ENCODE measurements at regions not wholly inside any gene's neighbourhood (a gene's known extent, or its start where the extent isn't known, plus 50 kb on each side); places are given as distances from the start of the nearest gene placed in this dataset.

DNA sequence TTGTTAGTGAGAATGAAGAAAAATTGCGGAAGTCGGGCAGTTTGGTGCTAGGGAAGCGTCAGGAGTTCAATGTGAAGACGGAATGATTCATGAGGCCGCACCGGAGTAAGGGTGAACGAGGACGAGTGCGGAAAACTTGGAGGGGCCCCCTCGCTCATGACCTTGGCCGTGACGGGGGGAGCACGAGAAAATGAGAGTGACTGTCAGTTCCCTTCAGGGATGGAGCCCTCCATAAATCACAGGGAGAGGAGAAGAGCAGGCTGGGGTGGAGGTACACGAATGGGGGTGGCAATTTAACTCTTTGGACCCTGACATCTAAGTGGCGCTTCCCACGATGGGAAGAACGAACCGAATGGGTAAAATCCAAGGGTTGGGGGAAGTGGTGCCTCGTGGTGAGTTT lies 486.4 kb downstream of the TSHZ3 start:
- CTCF ChIA-PET: no interaction called here
- DNase-seq (ENCODE audit: low spot score): no peak
- no peak for ATAC-seq

DNA sequence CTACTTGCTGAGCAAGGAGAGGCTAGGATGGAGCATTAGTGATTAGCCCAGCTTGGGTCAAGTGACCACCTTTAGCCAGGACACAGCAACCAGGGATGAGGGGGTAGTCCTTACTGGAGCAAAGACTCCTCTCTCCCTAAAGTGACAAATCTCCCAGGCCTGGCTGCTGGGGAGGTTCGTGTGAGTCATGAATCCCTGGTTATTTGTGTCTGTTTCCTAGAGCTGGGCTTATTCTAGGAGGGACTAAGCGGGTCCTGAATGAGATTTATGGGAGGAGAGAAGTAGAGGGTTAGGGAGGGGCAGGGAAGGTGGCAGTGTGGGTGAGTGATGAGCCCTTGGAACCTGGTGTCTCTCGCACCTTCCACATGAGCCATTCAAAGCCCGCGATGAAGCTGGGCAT lies 487.3 kb downstream of the TSHZ3 start:
- no peak for ATAC-seq

More for the DNA sequence above, 486.4 kb downstream of the TSHZ3 start:
- no peak overlapping the region; the same call in 1 of the 2 replicates for H3K27ac Mint-ChIP-seq
- no peak overlapping the region for H3K4me3 Mint-ChIP-seq
- H3K4me1 Mint-ChIP-seq: peaks cover 6% of the 10 kb centered on the region
- no peaks in the 10 kb centered on the region; the same call in 1 of the 2 replicates for H3K27me3 Mint-ChIP-seq (ENCODE audit: low read depth)
- TF ChIP-seq ELF4 (CRISPR knock-in tag; IDR thresholded peaks at IDR 0.05; ENCODE audit: low read depth) (no peak), TEAD1 (CRISPR knock-in tag; IDR thresholded peaks at IDR 0.05) (no peak), NR3C1 (CRISPR knock-in tag; conservative IDR thresholded peaks at IDR 0.05; ENCODE audit: low read depth) (no peak), ZNF671 (CRISPR knock-in tag; IDR thresholded peaks at IDR 0.05) (no peak), CREM (CRISPR knock-in tag; IDR thresholded peaks at IDR 0.05) (no peak), JAZF1 (CRISPR knock-in tag; IDR thresholded peaks at IDR 0.05) (no peak), NR1H2 (CRISPR knock-in tag; IDR thresholded peaks at IDR 0.05) (no peak)
- TF ChIP-seq, protein P1, sequence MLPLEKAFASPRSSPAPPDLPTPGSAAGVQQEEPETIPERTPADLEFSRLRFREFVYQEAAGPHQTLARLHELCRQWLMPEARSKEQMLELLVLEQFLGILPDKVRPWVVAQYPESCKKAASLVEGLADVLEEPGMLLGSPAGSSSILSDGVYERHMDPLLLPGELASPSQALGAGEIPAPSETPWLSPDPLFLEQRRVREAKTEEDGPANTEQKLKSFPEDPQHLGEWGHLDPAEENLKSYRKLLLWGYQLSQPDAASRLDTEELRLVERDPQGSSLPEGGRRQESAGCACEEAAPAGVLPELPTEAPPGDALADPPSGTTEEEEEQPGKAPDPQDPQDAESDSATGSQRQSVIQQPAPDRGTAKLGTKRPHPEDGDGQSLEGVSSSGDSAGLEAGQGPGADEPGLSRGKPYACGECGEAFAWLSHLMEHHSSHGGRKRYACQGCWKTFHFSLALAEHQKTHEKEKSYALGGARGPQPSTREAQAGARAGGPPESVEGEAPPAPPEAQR (CRISPR knock-in tag; IDR thresholded peaks at IDR 0.05): no peak
- TF ChIP-seq, protein P2, sequence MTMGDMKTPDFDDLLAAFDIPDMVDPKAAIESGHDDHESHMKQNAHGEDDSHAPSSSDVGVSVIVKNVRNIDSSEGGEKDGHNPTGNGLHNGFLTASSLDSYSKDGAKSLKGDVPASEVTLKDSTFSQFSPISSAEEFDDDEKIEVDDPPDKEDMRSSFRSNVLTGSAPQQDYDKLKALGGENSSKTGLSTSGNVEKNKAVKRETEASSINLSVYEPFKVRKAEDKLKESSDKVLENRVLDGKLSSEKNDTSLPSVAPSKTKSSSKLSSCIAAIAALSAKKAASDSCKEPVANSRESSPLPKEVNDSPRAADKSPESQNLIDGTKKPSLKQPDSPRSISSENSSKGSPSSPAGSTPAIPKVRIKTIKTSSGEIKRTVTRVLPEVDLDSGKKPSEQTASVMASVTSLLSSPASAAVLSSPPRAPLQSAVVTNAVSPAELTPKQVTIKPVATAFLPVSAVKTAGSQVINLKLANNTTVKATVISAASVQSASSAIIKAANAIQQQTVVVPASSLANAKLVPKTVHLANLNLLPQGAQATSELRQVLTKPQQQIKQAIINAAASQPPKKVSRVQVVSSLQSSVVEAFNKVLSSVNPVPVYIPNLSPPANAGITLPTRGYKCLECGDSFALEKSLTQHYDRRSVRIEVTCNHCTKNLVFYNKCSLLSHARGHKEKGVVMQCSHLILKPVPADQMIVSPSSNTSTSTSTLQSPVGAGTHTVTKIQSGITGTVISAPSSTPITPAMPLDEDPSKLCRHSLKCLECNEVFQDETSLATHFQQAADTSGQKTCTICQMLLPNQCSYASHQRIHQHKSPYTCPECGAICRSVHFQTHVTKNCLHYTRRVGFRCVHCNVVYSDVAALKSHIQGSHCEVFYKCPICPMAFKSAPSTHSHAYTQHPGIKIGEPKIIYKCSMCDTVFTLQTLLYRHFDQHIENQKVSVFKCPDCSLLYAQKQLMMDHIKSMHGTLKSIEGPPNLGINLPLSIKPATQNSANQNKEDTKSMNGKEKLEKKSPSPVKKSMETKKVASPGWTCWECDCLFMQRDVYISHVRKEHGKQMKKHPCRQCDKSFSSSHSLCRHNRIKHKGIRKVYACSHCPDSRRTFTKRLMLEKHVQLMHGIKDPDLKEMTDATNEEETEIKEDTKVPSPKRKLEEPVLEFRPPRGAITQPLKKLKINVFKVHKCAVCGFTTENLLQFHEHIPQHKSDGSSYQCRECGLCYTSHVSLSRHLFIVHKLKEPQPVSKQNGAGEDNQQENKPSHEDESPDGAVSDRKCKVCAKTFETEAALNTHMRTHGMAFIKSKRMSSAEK (CRISPR knock-in tag; IDR thresholded peaks at IDR 0.05; ENCODE audit: borderline replicate concordance): no peak
- TF ChIP-seq, protein P3, sequence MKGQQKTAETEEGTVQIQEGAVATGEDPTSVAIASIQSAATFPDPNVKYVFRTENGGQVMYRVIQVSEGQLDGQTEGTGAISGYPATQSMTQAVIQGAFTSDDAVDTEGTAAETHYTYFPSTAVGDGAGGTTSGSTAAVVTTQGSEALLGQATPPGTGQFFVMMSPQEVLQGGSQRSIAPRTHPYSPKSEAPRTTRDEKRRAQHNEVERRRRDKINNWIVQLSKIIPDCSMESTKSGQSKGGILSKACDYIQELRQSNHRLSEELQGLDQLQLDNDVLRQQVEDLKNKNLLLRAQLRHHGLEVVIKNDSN (CRISPR knock-in tag; IDR thresholded peaks at IDR 0.05): no peak
- peaks cover 31% of the 10 kb centered on the region for H3K9me3 Mint-ChIP-seq
- POLR2A ChIA-PET: no interaction called here
- H3K36me3 Mint-ChIP-seq: peaks cover 9% of the 10 kb centered on the region

DNA sequence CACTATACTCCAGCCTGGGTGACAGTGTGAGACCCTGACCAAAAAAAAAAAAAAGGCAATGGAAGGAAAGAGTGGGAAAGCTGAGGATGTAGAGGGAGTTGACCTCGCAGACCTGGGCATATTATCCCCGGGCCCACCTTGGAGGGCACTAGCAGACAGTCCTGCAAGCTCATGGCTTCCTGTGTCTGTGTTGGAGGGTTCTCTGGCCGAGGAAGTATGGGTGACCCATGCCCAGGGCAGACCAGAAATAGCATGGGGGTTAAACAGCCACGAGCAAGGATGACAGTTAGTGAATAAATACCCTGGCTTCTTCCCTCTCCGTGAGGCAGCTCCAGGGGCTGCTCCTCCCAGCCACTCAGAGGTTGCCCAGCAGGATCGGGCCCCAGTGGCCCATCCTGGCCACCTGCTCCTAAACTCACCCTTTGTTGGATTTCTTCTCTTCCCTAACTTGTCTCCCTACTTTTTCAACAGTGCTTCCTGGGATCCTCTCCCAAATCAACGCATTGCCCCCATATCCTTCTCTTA lies 485.8 kb downstream of the ZNF536 start:
- CTCF ChIA-PET: interaction anchor here (0.7 to 1.3 kb wide), 4 partner anchors 25 to 73 kb away, joined by 3 to 5 read pairs (median 3); no protein-coding TSS in a partner anchor
- DNase-seq (ENCODE audit: low spot score): no peak
- Mint-ChIP-seq H3K27me3 (ENCODE audit: low read depth) (no peaks in the 10 kb centered on the region), H3K9me3 (peaks cover 8% of the 10 kb centered on the region), H3K36me3 (no peaks in the 10 kb centered on the region), H3K4me1 (peaks cover 9% of the 10 kb centered on the region), H3K27ac (no peak overlapping the region), H3K4me3 (no peak overlapping the region)
- TF ChIP-seq, protein P4, sequence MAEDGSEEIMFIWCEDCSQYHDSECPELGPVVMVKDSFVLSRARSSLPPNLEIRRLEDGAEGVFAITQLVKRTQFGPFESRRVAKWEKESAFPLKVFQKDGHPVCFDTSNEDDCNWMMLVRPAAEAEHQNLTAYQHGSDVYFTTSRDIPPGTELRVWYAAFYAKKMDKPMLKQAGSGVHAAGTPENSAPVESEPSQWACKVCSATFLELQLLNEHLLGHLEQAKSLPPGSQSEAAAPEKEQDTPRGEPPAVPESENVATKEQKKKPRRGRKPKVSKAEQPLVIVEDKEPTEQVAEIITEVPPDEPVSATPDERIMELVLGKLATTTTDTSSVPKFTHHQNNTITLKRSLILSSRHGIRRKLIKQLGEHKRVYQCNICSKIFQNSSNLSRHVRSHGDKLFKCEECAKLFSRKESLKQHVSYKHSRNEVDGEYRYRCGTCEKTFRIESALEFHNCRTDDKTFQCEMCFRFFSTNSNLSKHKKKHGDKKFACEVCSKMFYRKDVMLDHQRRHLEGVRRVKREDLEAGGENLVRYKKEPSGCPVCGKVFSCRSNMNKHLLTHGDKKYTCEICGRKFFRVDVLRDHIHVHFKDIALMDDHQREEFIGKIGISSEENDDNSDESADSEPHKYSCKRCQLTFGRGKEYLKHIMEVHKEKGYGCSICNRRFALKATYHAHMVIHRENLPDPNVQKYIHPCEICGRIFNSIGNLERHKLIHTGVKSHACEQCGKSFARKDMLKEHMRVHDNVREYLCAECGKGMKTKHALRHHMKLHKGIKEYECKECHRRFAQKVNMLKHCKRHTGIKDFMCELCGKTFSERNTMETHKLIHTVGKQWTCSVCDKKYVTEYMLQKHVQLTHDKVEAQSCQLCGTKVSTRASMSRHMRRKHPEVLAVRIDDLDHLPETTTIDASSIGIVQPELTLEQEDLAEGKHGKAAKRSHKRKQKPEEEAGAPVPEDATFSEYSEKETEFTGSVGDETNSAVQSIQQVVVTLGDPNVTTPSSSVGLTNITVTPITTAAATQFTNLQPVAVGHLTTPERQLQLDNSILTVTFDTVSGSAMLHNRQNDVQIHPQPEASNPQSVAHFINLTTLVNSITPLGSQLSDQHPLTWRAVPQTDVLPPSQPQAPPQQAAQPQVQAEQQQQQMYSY (CRISPR knock-in tag; IDR thresholded peaks at IDR 0.05): no peak
- no peak for TF ChIP-seq SMAD4 (CRISPR knock-in tag; IDR thresholded peaks at IDR 0.05)
- no peak for TF ChIP-seq NR1H2 (CRISPR knock-in tag; IDR thresholded peaks at IDR 0.05)
- TF ChIP-seq, protein P5, sequence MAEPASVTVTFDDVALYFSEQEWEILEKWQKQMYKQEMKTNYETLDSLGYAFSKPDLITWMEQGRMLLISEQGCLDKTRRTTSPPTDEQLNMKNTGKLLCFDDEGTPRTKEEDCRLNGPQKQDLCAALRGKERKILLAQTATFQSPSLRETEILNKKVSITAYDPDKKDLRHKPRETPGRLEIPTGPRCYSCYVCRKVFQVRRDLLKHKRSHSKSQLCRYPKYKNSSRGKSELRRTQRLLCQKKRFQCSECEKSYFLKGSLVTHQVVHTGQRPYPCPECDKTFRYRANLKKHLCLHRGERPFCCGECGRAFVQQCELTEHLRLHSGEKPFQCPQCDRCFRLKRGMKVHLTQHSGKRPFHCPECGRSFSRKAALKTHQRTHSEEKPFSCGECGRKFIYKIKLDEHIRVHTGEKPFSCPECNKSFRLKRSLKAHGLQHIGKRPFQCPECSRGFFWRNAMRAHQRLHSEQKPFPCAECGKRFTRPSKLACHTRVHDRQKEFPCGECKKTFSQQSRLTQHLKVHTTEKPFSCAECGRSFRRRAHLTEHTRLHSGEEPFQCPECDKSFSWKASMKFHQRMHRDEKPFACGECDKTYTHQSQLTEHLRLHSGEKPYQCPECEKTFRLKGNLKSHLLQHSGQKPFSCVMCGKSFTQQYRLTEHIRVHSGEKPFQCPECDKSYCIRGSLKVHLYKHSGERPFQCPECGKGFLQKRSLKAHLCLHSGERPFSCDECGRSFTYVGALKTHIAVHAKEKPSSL (CRISPR knock-in tag; conservative IDR thresholded peaks at IDR 0.05): no peak
- no peak for TF ChIP-seq ZNF138 (CRISPR knock-in tag; conservative IDR thresholded peaks at IDR 0.05)
- TF ChIP-seq, protein P6, sequence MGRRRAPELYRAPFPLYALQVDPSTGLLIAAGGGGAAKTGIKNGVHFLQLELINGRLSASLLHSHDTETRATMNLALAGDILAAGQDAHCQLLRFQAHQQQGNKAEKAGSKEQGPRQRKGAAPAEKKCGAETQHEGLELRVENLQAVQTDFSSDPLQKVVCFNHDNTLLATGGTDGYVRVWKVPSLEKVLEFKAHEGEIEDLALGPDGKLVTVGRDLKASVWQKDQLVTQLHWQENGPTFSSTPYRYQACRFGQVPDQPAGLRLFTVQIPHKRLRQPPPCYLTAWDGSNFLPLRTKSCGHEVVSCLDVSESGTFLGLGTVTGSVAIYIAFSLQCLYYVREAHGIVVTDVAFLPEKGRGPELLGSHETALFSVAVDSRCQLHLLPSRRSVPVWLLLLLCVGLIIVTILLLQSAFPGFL (CRISPR knock-in tag; IDR thresholded peaks at IDR 0.05; ENCODE audit: borderline replicate concordance): no peak
- POLR2A ChIA-PET: interaction anchor here (0.7 kb wide), 1 partner anchor 1221 kb away, joined by 6 read pairs; no protein-coding TSS in a partner anchor
- no peak for ATAC-seq

More for the DNA sequence above, 487.3 kb downstream of the TSHZ3 start:
- H3K27me3 Mint-ChIP-seq (ENCODE audit: low read depth): no peaks in the 10 kb centered on the region
- CTCF ChIA-PET: interaction anchor here (1.5 kb wide), 1 partner anchor 192 kb away, joined by 3 read pairs; no protein-coding TSS in a partner anchor
- peaks cover under 1% of the 10 kb centered on the region; the same call in 1 of the 2 replicates for H3K36me3 Mint-ChIP-seq
- DNase-seq (ENCODE audit: low spot score): no peak
- POLR2A ChIA-PET: no interaction called here
- H3K4me3 Mint-ChIP-seq: no peak overlapping the region
- no peak overlapping the region for H3K27ac Mint-ChIP-seq
- H3K9me3 Mint-ChIP-seq: peaks cover 21% of the 10 kb centered on the region
- no peak for TF ChIP-seq ZNF121 (CRISPR knock-in tag; IDR thresholded peaks at IDR 0.05)
- TF ChIP-seq, protein P7, sequence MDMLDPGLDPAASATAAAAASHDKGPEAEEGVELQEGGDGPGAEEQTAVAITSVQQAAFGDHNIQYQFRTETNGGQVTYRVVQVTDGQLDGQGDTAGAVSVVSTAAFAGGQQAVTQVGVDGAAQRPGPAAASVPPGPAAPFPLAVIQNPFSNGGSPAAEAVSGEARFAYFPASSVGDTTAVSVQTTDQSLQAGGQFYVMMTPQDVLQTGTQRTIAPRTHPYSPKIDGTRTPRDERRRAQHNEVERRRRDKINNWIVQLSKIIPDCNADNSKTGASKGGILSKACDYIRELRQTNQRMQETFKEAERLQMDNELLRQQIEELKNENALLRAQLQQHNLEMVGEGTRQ (CRISPR knock-in tag; IDR thresholded peaks at IDR 0.05): no peak
- peaks cover 9% of the 10 kb centered on the region for H3K4me1 Mint-ChIP-seq
